ENCODE measurements at regions not wholly inside any gene's neighbourhood (a gene's known extent, or its start where the extent isn't known, plus 50 kb on each side); places are given as distances from the start of the nearest gene placed in this dataset.

- DNase-seq = no peak
- ChIA-PET POLR2A (ENCODE audit: partially characterized antibody) (no interaction called here), CTCF (ENCODE audit: partially characterized antibody) (no interaction called here)
- H3K9me3 Mint-ChIP-seq = peaks cover 0 to 2% (median 0%) of the 10 kb centered on the region in 8 donors
- Histone ChIP-seq H3K4me1 (ENCODE audit: insufficient read depth, low read length) (no peaks in the 10 kb centered on the region), H3K4me3 (ENCODE audit: low read length in 2 of 2) (no peak overlapping the region), H3K27me3 (ENCODE audit: insufficient read depth, low read length) (peaks cover 3% of the 10 kb centered on the region), H3K9me3 (ENCODE audit: control insufficient read depth in 1 of 2, low read length in 2 of 2) (no peaks in the 10 kb centered on the region), H3K36me3 (ENCODE audit: insufficient read depth, low read length) (no peaks in the 10 kb centered on the region), H3K27ac (ENCODE audit: low read depth, low read length) (no peak overlapping the region)
- H3K27me3 Mint-ChIP-seq = peaks cover 8 to 14% of the 10 kb centered on the region in 2 donors
- no peak overlapping the region for H3K27ac Mint-ChIP-seq
- no peaks in the 10 kb centered on the region for H3K4me1 Mint-ChIP-seq
- intact Hi-C loops (cut with micrococcal nuclease) = no loop called here
- no peak overlapping the region for H3K4me3 Mint-ChIP-seq
- no peaks in the 10 kb centered on the region for H3K36me3 Mint-ChIP-seq
These were observed 55.0 kb upstream of the SHH start for GRCh38 chr7:155867280-155867679.

GRCh38 chr7:155865830-155866525 is 53.7 kb upstream of the SHH start:
- H3K4me3 Mint-ChIP-seq = no peak overlapping the region
- H3K27me3 Mint-ChIP-seq = peaks cover 10 to 15% of the 10 kb centered on the region in 2 donors
- intact Hi-C loops (cut with micrococcal nuclease) = no loop called here
- no peaks in the 10 kb centered on the region for H3K4me1 Mint-ChIP-seq
- POLR2A ChIA-PET (ENCODE audit: partially characterized antibody) = no interaction called here
- Histone ChIP-seq H3K27ac (ENCODE audit: low read depth, low read length) (no peak overlapping the region), H3K4me1 (ENCODE audit: insufficient read depth, low read length) (no peaks in the 10 kb centered on the region), H3K27me3 (ENCODE audit: insufficient read depth, low read length) (peaks cover 3% of the 10 kb centered on the region), H3K36me3 (ENCODE audit: insufficient read depth, low read length) (no peaks in the 10 kb centered on the region), H3K4me3 (ENCODE audit: low read length in 2 of 2) (no peak overlapping the region), H3K9me3 (ENCODE audit: control insufficient read depth in 1 of 2, low read length in 2 of 2) (no peaks in the 10 kb centered on the region)
- no peak for DNase-seq
- no peaks in the 10 kb centered on the region for H3K36me3 Mint-ChIP-seq
- CTCF ChIA-PET (ENCODE audit: partially characterized antibody) = no interaction called here
- H3K27ac Mint-ChIP-seq = no peak overlapping the region
- peaks cover 0 to 2% (median 0%) of the 10 kb centered on the region in 8 donors for H3K9me3 Mint-ChIP-seq

DNA sequence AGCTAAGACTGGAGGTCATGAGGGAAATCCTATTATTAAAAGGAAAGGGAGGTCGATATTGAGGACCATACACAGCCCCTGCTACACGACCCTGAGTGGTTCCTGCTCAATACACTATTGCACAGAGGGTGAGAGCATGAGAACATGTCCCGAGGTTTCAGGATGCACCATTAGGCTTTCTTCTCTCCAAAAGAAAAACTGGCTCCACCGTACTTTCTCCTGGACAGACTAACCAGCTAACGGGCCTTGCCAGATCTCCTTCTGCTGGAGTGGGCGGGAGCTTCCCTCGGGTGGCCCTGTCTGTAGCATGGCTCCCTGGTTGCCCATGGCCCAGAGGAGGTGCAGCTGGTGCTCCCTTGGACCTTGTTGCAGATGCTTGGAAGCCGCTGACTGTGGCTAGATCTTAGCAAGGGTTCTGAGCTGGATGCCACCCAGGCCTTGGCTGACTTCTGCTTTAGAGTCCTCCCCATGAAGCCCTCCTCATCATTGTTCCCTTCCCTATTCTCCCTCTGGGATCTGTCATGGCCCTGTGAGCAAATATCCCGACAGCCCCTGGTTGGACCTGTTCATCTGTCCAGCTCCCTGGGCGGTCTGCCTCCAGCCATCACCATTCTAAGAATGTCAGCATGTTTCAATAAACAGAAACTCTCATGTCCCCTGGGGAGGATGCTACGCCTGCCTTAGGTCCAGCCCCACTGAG is 52.9 kb upstream of the SHH start:
- H3K9me3 Mint-ChIP-seq = peaks cover 0 to 2% (median 0%) of the 10 kb centered on the region in 8 donors
- no peak overlapping the region for H3K4me3 ChIP-seq (ENCODE audit: low read length in 2 of 2)
- peaks cover 7 to 9% of the 10 kb centered on the region in 2 donors for H3K27me3 Mint-ChIP-seq
- no peaks in the 10 kb centered on the region for H3K36me3 Mint-ChIP-seq
- H3K4me1 Mint-ChIP-seq = no peaks in the 10 kb centered on the region
- H3K36me3 ChIP-seq (ENCODE audit: insufficient read depth, low read length) = no peaks in the 10 kb centered on the region
- no peak for DNase-seq
- H3K27me3 ChIP-seq (ENCODE audit: insufficient read depth, low read length) = peaks cover 3% of the 10 kb centered on the region
- H3K9me3 ChIP-seq (ENCODE audit: control insufficient read depth in 1 of 2, low read length in 2 of 2) = no peaks in the 10 kb centered on the region
- ChIA-PET CTCF (ENCODE audit: partially characterized antibody) (no interaction called here), POLR2A (ENCODE audit: partially characterized antibody) (no interaction called here)
- no peak overlapping the region for H3K4me3 Mint-ChIP-seq
- H3K27ac Mint-ChIP-seq = no peak overlapping the region
- no peaks in the 10 kb centered on the region for H3K4me1 ChIP-seq (ENCODE audit: insufficient read depth, low read length)
- no peak overlapping the region for H3K27ac ChIP-seq (ENCODE audit: low read depth, low read length)
- intact Hi-C loops (cut with micrococcal nuclease) = no loop called here

GRCh38 chr7:155864271-155864985 is 52.2 kb upstream of the SHH start:
- Histone ChIP-seq H3K4me1 (ENCODE audit: insufficient read depth, low read length) (no peaks in the 10 kb centered on the region), H3K9me3 (ENCODE audit: control insufficient read depth in 1 of 2, low read length in 2 of 2) (no peaks in the 10 kb centered on the region), H3K36me3 (ENCODE audit: insufficient read depth, low read length) (no peaks in the 10 kb centered on the region), H3K27ac (ENCODE audit: low read depth, low read length) (no peak overlapping the region), H3K4me3 (ENCODE audit: low read length in 2 of 2) (no peak overlapping the region), H3K27me3 (ENCODE audit: insufficient read depth, low read length) (peaks cover 3% of the 10 kb centered on the region)
- peaks cover 7 to 9% of the 10 kb centered on the region in 2 donors for H3K27me3 Mint-ChIP-seq
- intact Hi-C loops (cut with micrococcal nuclease) = no loop called here
- H3K4me1 Mint-ChIP-seq = no peaks in the 10 kb centered on the region
- H3K4me3 Mint-ChIP-seq = no peak overlapping the region
- POLR2A ChIA-PET (ENCODE audit: partially characterized antibody) = no interaction called here
- peaks cover 0 to 2% (median 0%) of the 10 kb centered on the region in 8 donors for H3K9me3 Mint-ChIP-seq
- CTCF ChIA-PET (ENCODE audit: partially characterized antibody) = no interaction called here
- no peak for DNase-seq
- no peaks in the 10 kb centered on the region for H3K36me3 Mint-ChIP-seq
- H3K27ac Mint-ChIP-seq = no peak overlapping the region

GRCh38 chr7:155863721-155864151 is 51.5 kb upstream of the SHH start:
- H3K36me3 Mint-ChIP-seq = no peaks in the 10 kb centered on the region

DNA sequence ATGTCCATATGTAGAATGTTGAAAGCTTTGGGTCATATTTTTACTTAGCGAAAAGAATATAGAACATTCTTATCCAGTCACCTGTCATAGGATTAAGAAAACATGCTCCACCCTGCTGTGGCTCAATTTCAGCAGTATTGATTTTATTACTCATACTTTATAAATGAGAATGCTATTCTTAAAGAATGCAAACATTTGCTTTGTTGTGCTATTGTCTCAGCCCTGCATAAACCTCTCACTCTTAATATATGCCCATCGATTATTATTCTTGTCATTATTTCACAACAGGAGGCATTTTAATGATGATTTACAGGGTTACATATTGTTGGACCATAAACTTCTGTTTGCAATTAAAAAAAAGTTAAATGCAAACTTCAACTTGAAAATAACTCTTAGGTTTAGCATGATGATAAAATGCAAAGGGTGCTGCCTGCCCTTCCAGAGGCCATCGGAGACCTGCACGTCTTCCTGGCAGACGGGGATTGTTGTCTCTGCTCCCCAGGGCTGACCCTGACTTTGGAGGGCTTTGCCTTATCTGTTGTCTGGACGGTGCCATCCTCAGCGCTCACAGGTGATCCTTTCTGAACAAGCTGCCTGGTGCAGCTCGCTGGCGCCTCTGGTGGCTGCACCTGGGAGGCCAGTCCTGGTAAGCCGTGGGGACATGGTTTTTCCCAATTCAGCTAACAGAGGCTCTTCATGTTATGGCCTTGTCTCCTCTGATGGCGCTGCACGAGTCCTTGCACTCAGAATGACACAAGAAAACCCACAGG is 50.0 kb upstream of the SHH start:
- H3K27ac Mint-ChIP-seq = no peak overlapping the region
- no peaks in the 10 kb centered on the region for H3K4me1 Mint-ChIP-seq
- no peak for DNase-seq
- H3K9me3 ChIP-seq (ENCODE audit: control insufficient read depth in 1 of 2, low read length in 2 of 2) = no peaks in the 10 kb centered on the region
- H3K4me1 ChIP-seq (ENCODE audit: insufficient read depth, low read length) = no peaks in the 10 kb centered on the region
- ChIA-PET POLR2A (ENCODE audit: partially characterized antibody) (no interaction called here), CTCF (ENCODE audit: partially characterized antibody) (interaction anchor here (0.7 kb wide), 1 partner anchor 263 kb away, joined by 5 read pairs; no protein-coding TSS in a partner anchor)
- H3K4me3 ChIP-seq (ENCODE audit: low read length in 2 of 2) = no peak overlapping the region
- peaks cover 7 to 9% of the 10 kb centered on the region in 2 donors for H3K27me3 Mint-ChIP-seq
- H3K27me3 ChIP-seq (ENCODE audit: insufficient read depth, low read length) = peaks cover 3% of the 10 kb centered on the region
- no peak overlapping the region for H3K27ac ChIP-seq (ENCODE audit: low read depth, low read length)
- no peaks in the 10 kb centered on the region for H3K36me3 ChIP-seq (ENCODE audit: insufficient read depth, low read length)
- intact Hi-C loops (cut with micrococcal nuclease) = no loop called here
- H3K36me3 Mint-ChIP-seq = no peaks in the 10 kb centered on the region
- peaks cover 0 to 2% (median 0%) of the 10 kb centered on the region in 8 donors for H3K9me3 Mint-ChIP-seq
- H3K4me3 Mint-ChIP-seq = no peak overlapping the region

More at GRCh38 chr7:155863721-155864151, 51.5 kb upstream of the SHH start:
- intact Hi-C loops (cut with micrococcal nuclease) = no loop called here
- POLR2A ChIA-PET (ENCODE audit: partially characterized antibody) = no interaction called here
- Mint-ChIP-seq H3K9me3 (peaks cover 0 to 2% (median 0%) of the 10 kb centered on the region in 8 donors), H3K4me1 (no peaks in the 10 kb centered on the region), H3K4me3 (no peak overlapping the region), H3K27ac (no peak overlapping the region), H3K27me3 (peaks cover 7 to 9% of the 10 kb centered on the region in 2 donors)
- CTCF ChIA-PET (ENCODE audit: partially characterized antibody) = no interaction called here
- no peak overlapping the region for H3K4me3 ChIP-seq (ENCODE audit: low read length in 2 of 2)
- DNase-seq = no peak
- no peaks in the 10 kb centered on the region for H3K4me1 ChIP-seq (ENCODE audit: insufficient read depth, low read length)
- H3K9me3 ChIP-seq (ENCODE audit: control insufficient read depth in 1 of 2, low read length in 2 of 2) = no peaks in the 10 kb centered on the region
- H3K27me3 ChIP-seq (ENCODE audit: insufficient read depth, low read length) = peaks cover 3% of the 10 kb centered on the region
- H3K36me3 ChIP-seq (ENCODE audit: insufficient read depth, low read length) = no peaks in the 10 kb centered on the region
- H3K27ac ChIP-seq (ENCODE audit: low read depth, low read length) = no peak overlapping the region

All from CD4-positive, alpha-beta memory T cell (primary cell).